ENCODE measurements at regions not wholly inside any gene's neighbourhood (a gene's known extent, or its start where the extent isn't known, plus 50 kb on each side); places are given as distances from the start of the nearest gene placed in this dataset.

- no peaks in the 10 kb centered on the region for H3K36me3 ChIP-seq
- no peak overlapping the region for H3K27ac ChIP-seq
- no peak overlapping the region for H3K4me3 ChIP-seq
- no peak for TF ChIP-seq POLR2A (IDR thresholded peaks at IDR 0.05)
- TF ChIP-seq, protein P1, sequence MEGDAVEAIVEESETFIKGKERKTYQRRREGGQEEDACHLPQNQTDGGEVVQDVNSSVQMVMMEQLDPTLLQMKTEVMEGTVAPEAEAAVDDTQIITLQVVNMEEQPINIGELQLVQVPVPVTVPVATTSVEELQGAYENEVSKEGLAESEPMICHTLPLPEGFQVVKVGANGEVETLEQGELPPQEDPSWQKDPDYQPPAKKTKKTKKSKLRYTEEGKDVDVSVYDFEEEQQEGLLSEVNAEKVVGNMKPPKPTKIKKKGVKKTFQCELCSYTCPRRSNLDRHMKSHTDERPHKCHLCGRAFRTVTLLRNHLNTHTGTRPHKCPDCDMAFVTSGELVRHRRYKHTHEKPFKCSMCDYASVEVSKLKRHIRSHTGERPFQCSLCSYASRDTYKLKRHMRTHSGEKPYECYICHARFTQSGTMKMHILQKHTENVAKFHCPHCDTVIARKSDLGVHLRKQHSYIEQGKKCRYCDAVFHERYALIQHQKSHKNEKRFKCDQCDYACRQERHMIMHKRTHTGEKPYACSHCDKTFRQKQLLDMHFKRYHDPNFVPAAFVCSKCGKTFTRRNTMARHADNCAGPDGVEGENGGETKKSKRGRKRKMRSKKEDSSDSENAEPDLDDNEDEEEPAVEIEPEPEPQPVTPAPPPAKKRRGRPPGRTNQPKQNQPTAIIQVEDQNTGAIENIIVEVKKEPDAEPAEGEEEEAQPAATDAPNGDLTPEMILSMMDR (IDR thresholded peaks at IDR 0.05): no peak
- no peak for TF ChIP-seq POLR2AphosphoS5 (IDR thresholded peaks at IDR 0.05)
- H3K27me3 ChIP-seq: no peaks in the 10 kb centered on the region
- intact Hi-C loops (cut with DNase I; ENCODE audit: low total_unique reads): no loop called here
- no peak for DNase-seq (ENCODE audit: low spot score in 2 of 2)
- no peaks in the 10 kb centered on the region for H3K4me1 ChIP-seq
- H3K9me3 ChIP-seq: no peaks in the 10 kb centered on the region
Observed at GRCh38 chr16:5427571-5427970, 330.0 kb upstream of the EEF2KMT start.

GRCh38 chr16:5422643-5423496 lies 325.3 kb upstream of the EEF2KMT start:
- intact Hi-C loops (cut with DNase I; ENCODE audit: low total_unique reads): no loop called here
- Histone ChIP-seq H3K36me3 (no peaks in the 10 kb centered on the region), H3K9me3 (no peaks in the 10 kb centered on the region), H3K27me3 (no peaks in the 10 kb centered on the region), H3K4me1 (no peaks in the 10 kb centered on the region), H3K4me3 (no peak overlapping the region), H3K27ac (no peak overlapping the region)
- no peak for DNase-seq (ENCODE audit: low spot score in 2 of 2)
- TF ChIP-seq POLR2AphosphoS5 (IDR thresholded peaks at IDR 0.05) (no peak), POLR2A (IDR thresholded peaks at IDR 0.05) (no peak)
- TF ChIP-seq, protein P1 (IDR thresholded peaks at IDR 0.05): no peak

GRCh38 chr16:5422047-5422446 lies 324.5 kb upstream of the EEF2KMT start:
- no peak overlapping the region for H3K4me3 ChIP-seq
- TF ChIP-seq, protein P1 (IDR thresholded peaks at IDR 0.05): no peak
- TF ChIP-seq POLR2AphosphoS5 (IDR thresholded peaks at IDR 0.05): no peak
- no peak for TF ChIP-seq POLR2A (IDR thresholded peaks at IDR 0.05)

DNA sequence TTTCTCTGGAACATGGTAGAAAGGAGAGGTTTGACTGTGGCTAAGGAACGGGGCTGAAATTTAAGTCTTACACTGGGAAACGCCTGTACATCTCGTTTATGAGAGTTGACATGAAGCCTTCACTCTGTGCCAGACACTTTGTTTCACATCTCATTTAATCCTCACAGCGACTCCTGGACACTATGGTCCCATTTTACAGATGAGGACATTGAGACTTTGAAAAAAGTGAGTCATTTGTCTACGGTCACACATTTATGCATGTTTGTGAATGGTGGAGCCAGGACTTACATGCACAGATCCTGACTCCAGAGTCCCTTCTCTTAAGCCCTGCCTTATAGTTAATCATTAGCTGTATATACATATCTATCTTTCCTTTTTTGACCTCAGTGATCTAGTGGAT lies 318.4 kb upstream of the EEF2KMT start:
- H3K4me1 ChIP-seq: no peaks in the 10 kb centered on the region
- no peaks in the 10 kb centered on the region for H3K36me3 ChIP-seq
- no peak overlapping the region for H3K4me3 ChIP-seq
- no peaks in the 10 kb centered on the region for H3K27me3 ChIP-seq
- no peaks in the 10 kb centered on the region for H3K9me3 ChIP-seq
- H3K27ac ChIP-seq: no peak overlapping the region
- intact Hi-C loops (cut with DNase I; ENCODE audit: low total_unique reads): no loop called here
- no peak for DNase-seq (ENCODE audit: low spot score in 2 of 2)
- no peak for TF ChIP-seq POLR2AphosphoS5 (IDR thresholded peaks at IDR 0.05)
- TF ChIP-seq, protein P1 (IDR thresholded peaks at IDR 0.05): no peak

More at GRCh38 chr16:5422047-5422446, 324.5 kb upstream of the EEF2KMT start:
- H3K27me3 ChIP-seq: no peaks in the 10 kb centered on the region
- H3K4me1 ChIP-seq: no peaks in the 10 kb centered on the region
- intact Hi-C loops (cut with DNase I; ENCODE audit: low total_unique reads): no loop called here
- H3K36me3 ChIP-seq: no peaks in the 10 kb centered on the region
- no peak for DNase-seq (ENCODE audit: low spot score in 2 of 2)
- no peaks in the 10 kb centered on the region for H3K9me3 ChIP-seq
- no peak overlapping the region for H3K27ac ChIP-seq

DNA sequence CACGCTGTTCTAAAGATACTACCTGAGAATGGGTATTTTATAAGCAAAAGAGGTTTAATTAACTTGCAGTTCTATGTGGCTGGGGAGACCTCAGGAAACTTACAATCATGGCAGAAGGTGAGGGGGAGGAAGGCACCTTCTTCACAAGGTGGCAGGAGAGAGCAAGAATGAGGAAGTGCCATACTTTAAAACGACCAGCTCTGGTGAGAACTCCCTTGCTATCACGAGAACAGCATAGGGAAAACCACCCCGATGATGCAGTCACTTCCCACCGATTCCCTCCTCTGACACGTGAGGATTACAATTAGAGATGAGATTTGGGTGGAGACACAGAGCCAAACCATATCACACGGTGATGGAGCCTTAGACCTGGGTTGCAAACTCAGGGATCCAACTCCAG lies 317.5 kb upstream of the EEF2KMT start:
- Histone ChIP-seq H3K4me3 (no peak overlapping the region), H3K27me3 (no peaks in the 10 kb centered on the region), H3K9me3 (no peaks in the 10 kb centered on the region), H3K27ac (no peak overlapping the region), H3K36me3 (no peaks in the 10 kb centered on the region), H3K4me1 (no peaks in the 10 kb centered on the region)
- TF ChIP-seq POLR2AphosphoS5 (IDR thresholded peaks at IDR 0.05) (no peak), POLR2A (IDR thresholded peaks at IDR 0.05) (no peak)
- TF ChIP-seq, protein P1 (IDR thresholded peaks at IDR 0.05): no peak
- DNase-seq (ENCODE audit: low spot score in 2 of 2): no peak
- intact Hi-C loops (cut with DNase I; ENCODE audit: low total_unique reads): no loop called here

All from breast epithelium (tissue), 4 donors.